AG20443 (cell line): ENCODE measurements at regions not wholly inside any gene's neighbourhood (a gene's known extent, or its start where the extent isn't known, plus 50 kb on each side); places are given as distances from the start of the nearest gene placed in this dataset.

ENCODE experiments used
- DNase-seq: peaks from one replicate; pipeline ENCODE4 v3.0.0; 2012; ENCODE audit warnings: low spot score, mixed read lengths

- no peak for DNase-seq
These were observed 116.6 kb upstream of the PLXNC1 start for GRCh38 chr12:94031763-94032162.

- no peak for DNase-seq
These were observed 116.0 kb upstream of the PLXNC1 start for GRCh38 chr12:94032368-94032767.

GRCh38 chr12:94033101-94033500, 115.3 kb upstream of the PLXNC1 start:
- no peak for DNase-seq

DNA sequence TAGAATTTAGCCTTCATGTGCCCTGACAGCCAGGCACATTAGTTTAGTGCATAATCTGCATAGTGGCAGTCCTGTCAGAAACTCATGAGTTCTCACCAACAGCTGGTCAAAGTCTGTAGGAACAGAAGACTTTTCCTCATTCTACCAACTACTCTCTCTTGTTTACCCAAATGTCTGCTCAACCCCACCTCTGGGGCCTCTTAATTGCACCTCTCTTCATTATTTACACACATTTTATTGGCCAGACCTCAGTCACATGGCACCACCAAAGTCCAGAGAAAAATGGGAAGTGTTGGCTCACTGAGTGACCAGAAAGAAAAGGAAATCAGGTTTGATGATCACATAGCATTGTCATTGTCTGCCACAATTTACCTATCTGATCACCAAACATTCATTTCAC, 114.6 kb upstream of the PLXNC1 start:
- no peak for DNase-seq

DNA sequence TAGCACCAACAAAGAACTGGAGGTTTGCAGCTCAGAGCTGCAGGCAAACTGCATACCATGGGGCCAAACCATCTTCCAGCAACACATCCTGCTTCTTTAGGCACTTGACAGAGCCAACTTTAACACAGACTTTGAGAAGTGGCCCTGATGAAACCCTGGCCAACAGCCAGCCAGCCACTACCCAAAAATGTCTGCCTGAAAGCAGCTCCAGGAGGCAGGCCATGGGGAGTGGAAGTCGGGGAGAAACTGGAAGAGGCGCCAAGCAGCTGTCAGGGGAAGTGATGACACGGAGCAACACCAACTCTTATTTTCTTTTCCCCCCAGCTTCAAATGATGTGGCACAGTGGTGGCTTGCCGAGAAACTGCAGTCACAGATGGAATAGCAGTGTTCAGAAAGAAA, 110.9 kb upstream of the PLXNC1 start:
- no peak for DNase-seq

GRCh38 chr12:94038605-94039004, 109.8 kb upstream of the PLXNC1 start:
- no peak for DNase-seq

GRCh38 chr12:94039199-94039840, 109.1 kb upstream of the PLXNC1 start:
- DNase-seq, result no peak

DNA sequence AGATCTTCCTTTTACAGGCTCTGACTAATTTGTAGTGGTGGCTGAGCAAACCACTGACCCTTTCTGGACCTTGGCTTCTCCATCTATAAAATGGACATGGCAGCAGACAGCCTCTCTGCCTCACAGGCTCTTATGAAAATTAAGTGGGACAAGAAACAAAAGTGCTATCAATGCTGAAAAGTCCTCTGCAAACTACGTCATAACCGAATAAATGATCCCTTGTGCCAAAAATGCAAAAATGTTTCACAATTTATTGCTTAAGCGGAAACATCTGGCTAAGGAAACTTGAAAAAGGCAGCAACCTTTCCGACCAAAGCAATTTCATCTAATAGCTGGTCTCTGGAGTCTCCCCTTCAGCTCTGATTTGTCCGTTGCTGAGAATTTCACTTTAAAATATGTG, 108.5 kb upstream of the PLXNC1 start:
- DNase-seq, result peak; percentile 58

DNA sequence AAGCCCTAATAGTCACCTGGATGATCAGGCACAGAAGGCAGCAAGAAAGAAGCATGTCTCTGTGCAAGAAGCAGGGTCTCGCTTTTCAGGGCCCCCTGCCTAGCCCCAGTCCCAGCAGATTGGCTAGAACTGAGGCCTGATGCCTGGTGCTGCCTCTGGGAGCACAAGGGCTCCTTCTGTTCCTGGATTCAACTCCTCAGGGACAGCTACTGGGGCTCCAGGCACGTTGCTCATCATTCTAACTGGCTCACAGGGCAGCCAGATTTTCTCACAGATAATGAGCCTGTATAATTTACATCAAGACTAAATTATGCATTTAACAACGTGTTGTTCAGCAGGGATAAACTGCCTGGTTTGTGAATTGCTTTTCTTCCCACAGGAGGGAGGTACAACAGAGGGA, 106.5 kb upstream of the PLXNC1 start:
- DNase-seq, result no peak

- no peak for DNase-seq
These were observed 106.1 kb upstream of the PLXNC1 start for GRCh38 chr12:94042321-94042720.

GRCh38 chr12:94046626-94047410, 101.6 kb upstream of the PLXNC1 start:
- DNase-seq, result no peak

DNA sequence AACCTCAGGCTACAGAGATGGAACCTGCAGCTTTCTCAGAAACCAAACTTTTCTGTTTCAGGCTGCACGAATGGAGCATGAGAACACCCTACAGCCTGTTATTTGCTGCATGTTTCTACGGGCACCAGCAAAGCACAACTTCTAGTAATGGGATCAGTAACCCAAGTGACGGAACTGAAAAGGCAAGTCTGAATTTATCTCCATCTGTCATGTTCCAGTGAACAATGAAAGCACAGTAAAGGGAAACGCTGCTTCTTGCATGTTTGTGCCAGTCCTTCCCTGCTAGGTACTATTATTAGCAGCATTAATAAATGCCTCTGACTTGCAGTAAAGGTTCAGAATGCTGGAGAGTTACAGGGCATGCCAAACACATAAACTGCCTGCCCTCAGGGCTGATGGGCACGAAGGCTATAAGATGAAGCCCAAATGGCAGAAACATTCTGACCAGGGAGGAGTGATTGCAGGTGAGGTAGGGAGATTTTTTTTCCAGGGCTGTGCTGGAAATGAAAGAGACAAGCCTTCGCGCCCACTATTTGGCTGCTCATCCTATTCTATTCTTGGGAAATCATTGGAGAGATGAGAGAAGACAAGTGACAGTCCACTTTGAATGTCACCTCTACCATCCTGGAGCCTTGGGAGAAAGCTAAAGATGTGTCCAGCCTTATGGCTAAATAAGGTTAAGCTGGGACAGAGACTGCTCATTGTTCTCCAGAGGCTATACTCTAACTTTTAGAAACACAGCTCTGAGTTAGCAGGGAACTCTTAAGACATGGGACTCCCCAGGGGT, 100.4 kb upstream of the PLXNC1 start:
- DNase-seq, result no peak

DNA sequence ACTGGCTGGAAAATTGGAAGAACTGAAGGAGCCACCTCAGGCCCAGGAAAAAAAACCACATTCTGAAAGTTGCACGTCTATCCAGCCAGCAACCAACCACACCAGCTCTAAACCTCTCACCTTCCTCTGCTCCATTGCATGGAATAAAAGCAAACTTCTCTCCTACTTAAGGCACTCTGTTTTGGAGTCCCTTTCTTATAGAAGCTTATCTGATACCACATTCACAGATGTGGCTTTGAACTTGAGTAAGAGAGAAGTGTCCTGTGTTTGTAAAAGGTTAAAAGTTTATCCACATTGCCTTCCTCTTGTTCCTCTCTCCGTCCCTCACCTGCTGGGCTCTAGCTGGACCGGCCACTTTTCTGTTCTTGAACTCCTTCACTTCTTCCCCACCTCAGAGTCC, 99.6 kb upstream of the PLXNC1 start:
- no peak for DNase-seq

DNA sequence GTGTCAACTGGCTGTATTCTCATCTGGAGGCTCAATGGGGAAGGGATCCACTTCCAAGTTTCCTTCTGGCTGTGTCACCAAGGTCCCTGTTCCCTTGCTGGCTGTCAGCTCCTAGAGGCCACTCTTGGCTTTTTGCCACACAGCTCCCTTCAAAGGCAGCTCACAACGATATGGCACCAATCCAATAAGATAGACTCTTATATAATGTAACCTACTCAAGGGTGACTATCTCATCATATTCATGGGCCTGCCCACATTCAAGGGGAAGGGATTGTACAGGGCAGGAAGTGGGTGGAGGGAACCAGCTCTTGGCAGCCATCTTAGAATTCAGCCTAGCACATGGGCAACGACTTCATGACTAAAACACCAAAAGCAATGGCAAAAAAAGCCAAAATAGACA, 98.7 kb upstream of the PLXNC1 start:
- DNase-seq, result no peak

DNA sequence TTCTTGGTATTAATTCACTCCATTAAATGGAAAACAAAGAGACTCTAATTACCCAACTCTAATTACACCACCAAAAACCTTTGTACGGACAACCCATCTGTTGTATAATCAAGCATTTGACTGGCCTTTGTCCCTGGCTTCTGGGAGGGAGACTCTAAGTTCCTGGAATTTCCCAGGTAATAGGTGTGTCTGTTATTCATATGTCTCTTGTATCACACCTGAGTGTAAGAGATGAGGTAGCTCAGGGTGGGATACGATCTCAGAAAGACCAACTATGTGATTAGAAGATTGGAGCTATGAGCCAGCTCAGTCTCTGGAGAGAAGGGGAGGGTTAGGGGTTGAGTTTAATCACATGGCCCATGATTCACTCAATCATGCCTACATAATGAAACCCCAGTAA, 94.7 kb upstream of the PLXNC1 start:
- DNase-seq, result no peak

- DNase-seq, result no peak
These were observed 92.8 kb upstream of the PLXNC1 start for GRCh38 chr12:94055528-94055927.

DNA sequence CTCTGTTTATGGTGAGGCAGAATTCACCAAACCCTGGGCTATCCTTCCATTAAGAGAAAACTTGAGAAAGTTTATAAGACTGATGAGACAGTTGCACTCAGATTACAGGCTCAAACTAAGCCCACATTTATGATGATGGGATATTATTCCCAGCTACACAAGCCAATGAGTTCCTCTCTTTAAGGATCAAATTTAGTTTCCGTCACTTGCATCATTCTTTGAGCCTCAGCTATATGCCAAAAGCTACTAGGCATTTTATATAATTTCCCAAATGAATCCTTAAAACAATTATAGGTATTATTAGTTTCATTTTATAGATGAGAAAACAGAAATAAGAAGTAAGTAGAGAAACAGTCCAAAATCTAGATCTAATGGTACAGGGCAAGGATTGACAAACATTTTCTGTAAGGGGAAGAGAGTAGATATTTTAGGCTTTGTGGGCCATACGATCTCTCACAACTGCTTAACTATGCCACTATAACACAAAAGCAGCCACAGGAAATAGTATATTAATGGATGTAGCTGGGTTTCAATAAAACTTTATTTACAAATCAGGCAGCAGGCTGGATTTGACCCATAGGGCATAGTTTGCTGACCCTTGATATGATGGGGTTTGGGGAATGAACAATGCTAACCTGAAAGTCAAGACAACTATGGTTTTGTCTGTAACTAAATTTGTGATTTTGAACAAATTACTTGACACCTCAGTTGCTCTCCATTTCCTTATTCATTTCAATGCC, 91.8 kb upstream of the PLXNC1 start:
- DNase-seq, result no peak

DNA sequence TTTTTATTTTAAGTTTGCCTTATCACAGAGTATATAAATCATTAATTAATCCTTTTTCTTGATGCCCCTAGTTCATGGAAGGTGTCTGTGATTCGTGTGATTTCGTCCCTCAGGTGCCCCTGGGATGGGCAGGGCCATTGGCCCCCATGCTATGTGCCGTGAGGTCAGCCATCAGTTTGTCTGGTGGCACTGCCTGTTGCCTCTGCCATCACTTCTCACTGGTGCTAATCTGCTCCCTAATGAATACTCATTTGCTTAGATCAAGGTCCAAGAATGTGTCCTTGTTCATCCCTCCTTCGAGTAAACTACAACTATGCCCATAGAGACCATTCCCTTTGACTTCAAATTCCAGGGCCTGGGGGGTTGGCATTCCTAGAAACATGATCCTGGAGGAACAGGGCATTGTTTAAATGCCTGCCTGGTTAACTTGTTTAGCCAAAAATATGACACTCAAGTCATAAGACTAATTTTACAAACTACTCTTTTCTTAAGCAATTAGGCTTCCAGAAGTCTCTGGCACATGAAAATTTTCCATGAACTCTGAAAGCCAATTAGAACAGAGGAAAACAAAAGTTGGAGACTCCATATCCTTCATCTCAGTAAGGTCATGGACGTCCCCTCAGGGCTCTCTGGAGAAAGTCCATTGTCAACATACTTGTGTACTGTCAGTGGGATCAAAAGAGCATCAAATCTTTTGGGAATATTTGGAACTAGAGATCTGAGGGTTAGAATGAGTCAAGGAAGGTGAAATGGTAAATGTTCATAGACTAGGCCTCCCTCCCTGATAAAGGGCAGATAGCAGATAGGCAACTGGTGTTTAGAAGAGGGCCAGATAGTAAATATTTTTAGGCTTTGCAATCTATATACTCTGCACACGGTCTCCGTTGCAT, 90.9 kb upstream of the PLXNC1 start:
- DNase-seq, result no peak

DNA sequence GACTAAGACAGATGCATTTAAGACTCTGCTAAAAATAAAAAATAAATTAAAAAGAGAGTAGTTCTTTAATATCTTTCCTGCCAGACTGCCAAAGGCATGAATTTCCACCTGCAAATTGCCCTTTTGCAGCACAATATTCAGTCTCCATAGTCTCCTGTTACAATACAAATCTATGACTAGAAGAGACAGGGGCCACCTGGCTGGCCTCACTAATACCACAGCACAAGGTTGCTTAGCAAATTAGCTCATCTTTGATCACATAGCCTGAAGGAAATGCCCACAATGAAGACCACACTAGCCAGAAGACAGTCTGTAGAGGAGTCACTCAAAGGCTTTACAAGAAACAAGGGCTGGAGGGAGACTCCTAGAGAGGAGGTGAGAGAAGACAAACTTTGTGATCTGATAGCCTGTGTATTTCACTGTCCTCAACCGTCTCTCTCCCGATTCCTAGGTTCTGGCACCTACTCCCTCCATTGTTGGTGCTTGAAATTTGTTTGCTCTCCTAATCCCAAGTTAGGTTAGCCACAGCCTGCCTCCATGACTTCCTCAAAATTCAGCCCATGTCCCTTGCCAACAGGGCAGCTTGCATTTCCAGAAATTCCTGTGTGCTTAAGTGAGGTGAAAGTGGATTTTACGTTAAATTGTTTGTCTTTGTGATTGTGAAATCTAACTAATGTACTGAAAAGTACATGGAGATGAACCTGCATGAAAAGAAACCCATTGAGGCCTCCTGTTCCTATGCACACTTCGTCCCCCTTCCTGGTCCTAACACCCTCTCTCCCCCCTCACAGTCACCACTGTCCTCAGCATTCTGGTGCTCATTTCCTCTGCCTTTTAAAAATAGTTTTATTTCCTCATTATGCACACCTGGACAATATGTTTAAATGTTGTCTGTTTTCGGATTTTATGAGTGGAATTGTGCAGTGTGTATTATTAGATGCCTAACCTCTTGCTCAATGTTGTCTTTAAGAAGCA, 88.7 kb upstream of the PLXNC1 start:
- no peak for DNase-seq

DNA sequence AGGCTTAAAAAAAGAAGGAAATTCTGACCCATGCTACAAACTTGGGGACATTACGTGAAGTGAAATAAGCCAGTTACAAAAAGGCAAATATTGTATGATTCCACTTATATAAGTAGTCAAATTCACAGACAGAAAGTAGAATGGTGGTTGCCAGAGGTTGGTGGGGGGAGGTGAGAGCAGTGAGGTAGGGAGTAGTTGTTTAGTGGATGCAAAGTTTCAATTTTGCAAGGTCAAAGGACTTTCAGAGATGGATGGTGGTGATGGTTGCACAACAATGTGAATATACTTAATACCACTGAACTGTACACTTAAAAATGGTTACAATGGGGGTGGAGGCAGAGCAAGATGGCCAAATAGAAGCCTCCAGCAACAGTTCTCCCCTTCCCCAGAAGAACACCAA, 86.2 kb upstream of the PLXNC1 start:
- no peak for DNase-seq
